ENCODE measurements at regions not wholly inside any gene's neighbourhood (a gene's known extent, or its start where the extent isn't known, plus 50 kb on each side); places are given as distances from the start of the nearest gene placed in this dataset.

GRCh38 chr9:135309763-135310125, 169.8 kb upstream of the PPP1R26 start:
- Mint-ChIP-seq H3K27ac (no peak overlapping the region), H3K9me3 (peaks cover 10% of the 10 kb centered on the region), H3K27me3 (peaks cover 45% of the 10 kb centered on the region), H3K4me3 (no peak overlapping the region), H3K4me1 (ENCODE audit: low read depth) (no peaks in the 10 kb centered on the region), H3K36me3 (ENCODE audit: low read depth) (no peaks in the 10 kb centered on the region)
- DNase-seq, result no peak

DNA sequence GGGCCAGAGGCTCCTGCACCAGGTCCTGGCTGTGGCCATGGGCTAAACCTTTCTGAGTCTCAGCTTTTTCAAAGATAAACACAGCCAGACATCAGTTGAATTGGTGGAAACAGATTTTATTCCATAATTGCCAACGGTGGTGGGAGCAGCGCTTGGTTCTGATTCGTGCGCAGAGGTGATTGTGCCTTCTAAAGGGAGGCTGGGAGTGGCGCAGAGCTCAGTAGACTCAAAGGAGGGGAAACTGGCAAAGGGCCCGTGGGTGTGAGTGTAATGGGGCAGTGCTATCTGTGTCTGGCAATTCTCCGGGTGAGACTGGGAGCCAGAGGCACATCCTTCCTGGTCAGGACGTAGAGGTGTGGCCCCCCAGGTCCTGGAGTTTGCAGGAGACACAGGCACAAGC, 169.4 kb upstream of the PPP1R26 start:
- Mint-ChIP-seq H3K4me1 (ENCODE audit: low read depth) (no peaks in the 10 kb centered on the region), H3K4me3 (no peak overlapping the region), H3K9me3 (peaks cover 10% of the 10 kb centered on the region), H3K27me3 (peaks cover 47% of the 10 kb centered on the region), H3K36me3 (ENCODE audit: low read depth) (no peaks in the 10 kb centered on the region), H3K27ac (no peak overlapping the region)
- no peak for DNase-seq

DNA sequence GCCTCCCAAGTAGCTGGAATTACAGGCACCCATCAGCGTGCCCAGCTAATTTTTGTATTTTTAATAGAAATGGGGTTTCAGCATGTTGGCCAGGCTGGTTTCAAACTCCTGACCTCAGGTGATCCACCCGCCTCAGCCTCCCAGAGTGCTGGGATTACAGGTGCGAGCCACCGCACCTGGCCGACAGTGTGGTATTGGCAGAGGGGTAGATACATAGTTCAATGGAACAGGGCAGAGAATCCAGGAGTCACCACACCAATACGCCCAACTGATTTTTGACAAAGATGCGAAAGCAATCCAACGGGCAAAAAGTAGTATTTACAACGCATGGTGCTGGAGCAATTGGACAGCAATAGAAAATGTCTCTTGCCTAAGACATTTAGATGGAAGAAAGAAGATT, 164.0 kb upstream of the PPP1R26 start:
- Mint-ChIP-seq H3K27ac (no peak overlapping the region), H3K27me3 (peaks cover 19% of the 10 kb centered on the region), H3K36me3 (ENCODE audit: low read depth) (no peaks in the 10 kb centered on the region), H3K4me1 (ENCODE audit: low read depth) (no peaks in the 10 kb centered on the region), H3K9me3 (peaks cover 10% of the 10 kb centered on the region), H3K4me3 (no peak overlapping the region)
- DNase-seq, result no peak

- H3K36me3 Mint-ChIP-seq (ENCODE audit: low read depth), result no peaks in the 10 kb centered on the region
- no peaks in the 10 kb centered on the region for H3K4me1 Mint-ChIP-seq (ENCODE audit: low read depth)
- H3K27ac Mint-ChIP-seq, result no peak overlapping the region
- no peaks in the 10 kb centered on the region for H3K27me3 Mint-ChIP-seq
- DNase-seq, result no peak
- no peaks in the 10 kb centered on the region for H3K9me3 Mint-ChIP-seq
- no peak overlapping the region for H3K4me3 Mint-ChIP-seq
Observed at GRCh38 chr9:135320331-135320730, 159.3 kb upstream of the PPP1R26 start.

- Mint-ChIP-seq H3K36me3 (ENCODE audit: low read depth) (no peaks in the 10 kb centered on the region), H3K27ac (no peak overlapping the region), H3K4me3 (no peak overlapping the region), H3K27me3 (peaks cover 3% of the 10 kb centered on the region), H3K9me3 (no peaks in the 10 kb centered on the region), H3K4me1 (ENCODE audit: low read depth) (no peaks in the 10 kb centered on the region)
- peak; percentile 9 for DNase-seq
Observed at GRCh38 chr9:135320943-135321342, 158.6 kb upstream of the PPP1R26 start.

- no peaks in the 10 kb centered on the region for H3K9me3 Mint-ChIP-seq
- no peaks in the 10 kb centered on the region for H3K36me3 Mint-ChIP-seq (ENCODE audit: low read depth)
- H3K4me1 Mint-ChIP-seq (ENCODE audit: low read depth), result no peaks in the 10 kb centered on the region
- no peak overlapping the region for H3K4me3 Mint-ChIP-seq
- peaks cover 3% of the 10 kb centered on the region for H3K27me3 Mint-ChIP-seq
- no peak for DNase-seq
- no peak overlapping the region for H3K27ac Mint-ChIP-seq
Observed at GRCh38 chr9:135321580-135321979, 158.0 kb upstream of the PPP1R26 start.

- H3K9me3 Mint-ChIP-seq, result no peaks in the 10 kb centered on the region
Observed at GRCh38 chr9:135324329-135324728, 155.3 kb upstream of the PPP1R26 start.

DNA sequence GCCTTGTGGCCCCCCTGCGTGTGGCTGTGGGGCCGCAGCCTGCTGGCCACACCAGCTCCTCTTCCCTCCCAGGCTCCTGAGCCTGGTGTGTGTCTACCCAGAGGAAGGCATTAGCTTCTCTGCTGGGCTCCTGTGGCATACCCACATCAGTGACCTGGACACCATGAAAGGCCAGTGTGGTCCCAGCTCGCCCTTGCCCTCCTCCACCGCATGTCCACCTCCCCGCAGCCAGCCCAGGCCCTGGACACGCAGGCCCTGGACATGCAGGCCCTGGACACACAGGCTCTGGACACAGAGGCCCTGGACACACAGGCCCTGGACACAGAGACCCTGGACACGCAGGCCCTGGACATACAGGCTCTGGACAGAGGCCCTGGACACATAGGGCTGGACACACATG, 153.4 kb upstream of the PPP1R26 start:
- H3K36me3 Mint-ChIP-seq (ENCODE audit: low read depth), result no peaks in the 10 kb centered on the region
- H3K9me3 Mint-ChIP-seq, result no peaks in the 10 kb centered on the region
- H3K27me3 Mint-ChIP-seq, result peaks cover 17% of the 10 kb centered on the region
- H3K4me1 Mint-ChIP-seq (ENCODE audit: low read depth), result no peaks in the 10 kb centered on the region
- H3K4me3 Mint-ChIP-seq, result no peak overlapping the region
- DNase-seq, result peak; percentile 6
- no peak overlapping the region for H3K27ac Mint-ChIP-seq

More at GRCh38 chr9:135324329-135324728, 155.3 kb upstream of the PPP1R26 start:
- Mint-ChIP-seq H3K27me3 (peaks cover 12% of the 10 kb centered on the region), H3K36me3 (ENCODE audit: low read depth) (no peaks in the 10 kb centered on the region), H3K4me3 (no peak overlapping the region), H3K4me1 (ENCODE audit: low read depth) (no peaks in the 10 kb centered on the region), H3K27ac (no peak overlapping the region)
- DNase-seq, result no peak

DNA sequence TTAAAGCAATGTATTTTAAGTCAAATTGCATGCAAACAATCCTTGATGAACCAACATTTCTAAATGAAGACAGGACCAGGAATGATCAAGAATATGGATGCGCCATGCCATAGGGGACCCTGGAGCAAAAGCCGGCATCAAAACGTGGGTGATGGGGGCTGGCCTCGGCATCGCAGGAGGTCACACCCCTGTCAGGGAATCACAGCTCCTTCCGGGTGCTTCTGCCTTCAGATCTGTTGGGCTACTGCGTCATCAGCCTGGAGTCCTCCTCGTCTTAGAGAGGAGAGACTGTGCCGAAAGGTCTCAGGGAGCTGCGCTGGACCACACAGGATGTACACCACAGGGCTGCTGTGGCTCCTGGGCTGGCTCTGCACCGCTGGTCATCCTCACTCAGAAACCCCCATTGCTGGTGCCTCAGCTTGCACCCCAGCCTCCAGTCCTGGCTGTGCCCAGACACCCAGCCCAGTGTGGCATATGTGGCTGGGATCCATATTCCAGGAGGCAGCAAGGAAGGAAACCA, 152.9 kb upstream of the PPP1R26 start:
- DNase-seq, result peak; percentile 16
- Mint-ChIP-seq H3K27me3 (peaks cover 17% of the 10 kb centered on the region), H3K36me3 (ENCODE audit: low read depth) (no peaks in the 10 kb centered on the region), H3K4me3 (no peak overlapping the region), H3K4me1 (ENCODE audit: low read depth) (no peaks in the 10 kb centered on the region), H3K9me3 (no peaks in the 10 kb centered on the region), H3K27ac (no peak overlapping the region)

GRCh38 chr9:135328485-135329417, 150.8 kb upstream of the PPP1R26 start:
- Mint-ChIP-seq H3K36me3 (ENCODE audit: low read depth) (no peaks in the 10 kb centered on the region), H3K27ac (no peak overlapping the region), H3K9me3 (no peaks in the 10 kb centered on the region), H3K27me3 (peaks cover 17% of the 10 kb centered on the region), H3K4me3 (no peak overlapping the region), H3K4me1 (ENCODE audit: low read depth) (no peaks in the 10 kb centered on the region)
- DNase-seq, result peak; percentile 11

DNA sequence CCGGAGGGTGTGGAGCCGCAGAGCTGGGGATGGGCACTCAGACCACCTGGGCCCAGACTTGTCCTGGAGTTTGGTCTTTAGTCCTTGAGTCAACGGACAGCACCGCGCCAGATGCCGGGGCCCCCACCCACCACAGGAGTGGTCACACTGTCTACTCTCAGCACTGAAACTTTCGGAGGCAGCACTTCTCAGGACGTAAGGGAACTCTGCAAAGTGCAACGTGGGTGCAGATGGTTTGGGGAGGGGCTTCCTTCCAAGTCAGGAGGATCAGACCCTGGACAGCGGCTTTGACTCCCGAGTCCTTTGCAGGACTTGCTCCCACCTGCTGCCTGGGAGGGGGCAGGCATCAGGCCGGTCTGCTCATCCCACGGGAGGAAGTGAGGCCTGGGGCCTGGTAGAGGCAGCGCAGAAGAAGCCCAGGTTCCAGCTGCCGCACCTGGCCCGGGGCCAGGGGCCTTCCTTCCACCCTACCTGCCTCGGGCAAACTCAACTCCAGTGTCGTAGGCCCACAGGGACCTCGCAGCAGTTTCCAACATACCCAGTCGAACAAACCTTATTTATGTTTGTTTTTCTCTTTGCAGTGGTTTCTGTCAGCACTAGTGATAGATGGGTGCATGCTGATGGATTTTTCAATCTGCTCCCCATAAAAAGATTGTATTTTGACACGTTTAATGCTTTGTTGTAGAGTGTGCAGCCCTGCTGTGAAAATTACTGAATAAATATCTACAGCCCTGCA, 149.8 kb upstream of the PPP1R26 start:
- peaks cover 17% of the 10 kb centered on the region for H3K27me3 Mint-ChIP-seq
- peak; percentile 14 for DNase-seq
- no peaks in the 10 kb centered on the region for H3K4me1 Mint-ChIP-seq (ENCODE audit: low read depth)
- no peak overlapping the region for H3K27ac Mint-ChIP-seq
- H3K9me3 Mint-ChIP-seq, result no peaks in the 10 kb centered on the region
- H3K4me3 Mint-ChIP-seq, result no peak overlapping the region
- H3K36me3 Mint-ChIP-seq (ENCODE audit: low read depth), result no peaks in the 10 kb centered on the region

GRCh38 chr9:135330307-135330631, 149.3 kb upstream of the PPP1R26 start:
- Mint-ChIP-seq H3K4me3 (no peak overlapping the region), H3K27ac (no peak overlapping the region), H3K4me1 (ENCODE audit: low read depth) (no peaks in the 10 kb centered on the region), H3K9me3 (no peaks in the 10 kb centered on the region), H3K36me3 (ENCODE audit: low read depth) (no peaks in the 10 kb centered on the region), H3K27me3 (peaks cover 17% of the 10 kb centered on the region)
- peak; percentile 8 for DNase-seq

- H3K27ac Mint-ChIP-seq, result no peak overlapping the region
- peak; percentile 3 for DNase-seq
- no peaks in the 10 kb centered on the region for H3K9me3 Mint-ChIP-seq
Observed at GRCh38 chr9:135330685-135331590, 148.6 kb upstream of the PPP1R26 start.

GRCh38 chr9:135332516-135332915, 147.1 kb upstream of the PPP1R26 start:
- Mint-ChIP-seq H3K4me1 (ENCODE audit: low read depth) (no peaks in the 10 kb centered on the region), H3K9me3 (no peaks in the 10 kb centered on the region), H3K4me3 (no peak overlapping the region), H3K36me3 (ENCODE audit: low read depth) (no peaks in the 10 kb centered on the region), H3K27ac (no peak overlapping the region), H3K27me3 (peaks cover 15% of the 10 kb centered on the region)
- DNase-seq, result no peak

More at GRCh38 chr9:135330685-135331590, 148.6 kb upstream of the PPP1R26 start:
- Mint-ChIP-seq H3K27me3 (peaks cover 15% of the 10 kb centered on the region), H3K4me1 (ENCODE audit: low read depth) (no peaks in the 10 kb centered on the region), H3K36me3 (ENCODE audit: low read depth) (no peaks in the 10 kb centered on the region), H3K4me3 (no peak overlapping the region)
